Stimulated activated effector memory CD8-positive, alpha-beta T cell treated with anti-CD3 and anti-CD28 coated beads, Interleukin-12 subunit alpha, Interleukin-12 subunit beta, amount 100 ng/mL, for 72 hours (primary cell): ENCODE measurements at regions not wholly inside any gene's neighbourhood (a gene's known extent, or its start where the extent isn't known, plus 50 kb on each side); places are given as distances from the start of the nearest gene placed in this dataset.
A peak's percentile ranks its signal among the peaks of the same experiment; 100 is the strongest.

Source experiments
- ATAC-seq: fragments of 150-1000 bp; cut with Tn5 transposase; 2 replicates; pipeline ENCODE4 v1.10.0; 2021
- DNase-seq, 2 donors: peaks; one replicate each; pipeline ENCODE4 v3.0.0; 2021 to 2022; ENCODE audit warnings: low spot score in 2 of 2
- H3K27ac Mint-ChIP-seq: one replicate; pipeline ENCODE4 v1.8.0; 2022; ENCODE audit warnings: mild to moderate bottlenecking, mixed read lengths
- H3K36me3 Mint-ChIP-seq: one replicate; pipeline ENCODE4 v1.8.0; 2022; ENCODE audit warnings: mild to moderate bottlenecking, mixed read lengths
- H3K4me1 Mint-ChIP-seq: one replicate; pipeline ENCODE4 v1.8.0; 2022; ENCODE audit warnings: mixed read lengths
- H3K4me3 Mint-ChIP-seq: one replicate; pipeline ENCODE4 v1.8.0; 2022; ENCODE audit warnings: mild to moderate bottlenecking, mixed read lengths
- H3K9me3 Mint-ChIP-seq: one replicate; pipeline ENCODE4 v1.8.0; 2022; ENCODE audit warnings: mixed read lengths

DNA sequence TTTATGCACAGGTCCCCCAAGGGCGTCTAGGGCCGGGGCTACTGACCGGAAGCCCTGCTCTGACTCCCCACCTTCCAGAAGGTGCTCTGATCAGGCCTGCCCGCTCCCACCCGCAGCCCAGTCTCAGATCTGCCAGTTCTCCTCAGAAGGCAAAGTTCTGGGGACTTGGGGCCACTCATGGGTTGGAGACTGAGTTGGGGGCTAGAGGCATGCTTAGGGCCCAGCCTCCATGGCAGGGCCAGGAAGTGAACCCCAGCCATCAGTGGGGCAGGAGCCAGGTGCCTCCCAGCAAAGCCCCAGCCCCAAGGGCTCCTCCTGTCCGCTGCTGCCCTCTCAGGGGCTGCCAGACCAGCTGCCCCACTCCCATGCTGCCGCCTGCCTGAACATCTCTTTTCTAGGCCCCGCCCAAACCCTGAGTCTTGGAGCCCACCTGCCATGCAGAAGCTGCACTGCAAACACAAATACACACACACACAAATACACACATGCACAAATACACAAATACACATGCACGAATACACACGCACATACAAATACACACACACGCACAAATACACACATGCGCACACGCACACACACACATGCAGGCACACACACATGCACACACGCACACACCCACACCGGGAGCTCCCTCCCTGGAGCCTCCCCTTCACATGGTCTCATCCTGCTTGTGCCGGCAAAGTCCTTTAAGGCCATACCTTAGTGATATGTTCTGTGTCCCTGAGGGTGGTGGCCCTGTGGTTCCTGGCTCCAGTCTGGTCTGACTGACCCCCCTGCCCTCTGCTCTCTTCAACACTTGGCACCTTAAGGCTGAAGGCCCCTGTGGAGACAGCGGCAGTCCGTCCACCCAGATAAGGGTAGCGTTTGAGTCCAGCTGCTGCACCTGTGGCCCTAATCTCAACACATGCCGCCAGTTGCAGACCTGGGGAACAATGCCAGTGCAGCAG lies 59.2 kb upstream of the KLF13 start:
- H3K4me1 Mint-ChIP-seq = peaks cover 59% of the 10 kb centered on the region
- DNase-seq = peak; percentile 1 to 47
- peaks cover 6% of the 10 kb centered on the region for H3K36me3 Mint-ChIP-seq
- ATAC-seq = no peak
- peak overlapping the region; percentile 37 for H3K27ac Mint-ChIP-seq
- no peaks in the 10 kb centered on the region for H3K9me3 Mint-ChIP-seq
- peak overlapping the region; percentile 66 for H3K4me3 Mint-ChIP-seq

DNA sequence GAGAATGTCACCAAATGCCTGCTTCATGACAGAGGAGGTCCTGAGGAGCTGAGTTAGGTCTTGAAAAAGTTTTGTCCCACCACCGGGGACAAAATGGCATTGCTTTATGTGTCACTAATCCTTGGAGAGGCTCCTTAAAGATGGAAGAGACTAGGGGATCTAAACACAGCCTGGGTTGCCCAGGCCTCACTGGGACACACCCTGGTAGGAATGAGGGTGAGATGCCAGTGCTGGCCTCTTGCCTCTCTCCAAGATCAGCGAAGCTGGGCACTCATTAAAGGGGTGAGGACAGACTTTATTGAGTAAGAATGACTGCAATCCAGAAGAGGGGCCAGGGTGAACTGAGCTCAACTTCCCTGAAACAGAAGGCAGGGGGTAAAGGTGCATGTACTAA lies 58.5 kb upstream of the KLF13 start:
- peak; percentile 1 to 45 for DNase-seq
- Mint-ChIP-seq H3K9me3 (no peaks in the 10 kb centered on the region), H3K4me1 (peaks cover 53% of the 10 kb centered on the region), H3K27ac (peak overlapping the region; percentile 37), H3K36me3 (peaks cover 6% of the 10 kb centered on the region), H3K4me3 (no peak overlapping the region)
- no peak for ATAC-seq

DNA sequence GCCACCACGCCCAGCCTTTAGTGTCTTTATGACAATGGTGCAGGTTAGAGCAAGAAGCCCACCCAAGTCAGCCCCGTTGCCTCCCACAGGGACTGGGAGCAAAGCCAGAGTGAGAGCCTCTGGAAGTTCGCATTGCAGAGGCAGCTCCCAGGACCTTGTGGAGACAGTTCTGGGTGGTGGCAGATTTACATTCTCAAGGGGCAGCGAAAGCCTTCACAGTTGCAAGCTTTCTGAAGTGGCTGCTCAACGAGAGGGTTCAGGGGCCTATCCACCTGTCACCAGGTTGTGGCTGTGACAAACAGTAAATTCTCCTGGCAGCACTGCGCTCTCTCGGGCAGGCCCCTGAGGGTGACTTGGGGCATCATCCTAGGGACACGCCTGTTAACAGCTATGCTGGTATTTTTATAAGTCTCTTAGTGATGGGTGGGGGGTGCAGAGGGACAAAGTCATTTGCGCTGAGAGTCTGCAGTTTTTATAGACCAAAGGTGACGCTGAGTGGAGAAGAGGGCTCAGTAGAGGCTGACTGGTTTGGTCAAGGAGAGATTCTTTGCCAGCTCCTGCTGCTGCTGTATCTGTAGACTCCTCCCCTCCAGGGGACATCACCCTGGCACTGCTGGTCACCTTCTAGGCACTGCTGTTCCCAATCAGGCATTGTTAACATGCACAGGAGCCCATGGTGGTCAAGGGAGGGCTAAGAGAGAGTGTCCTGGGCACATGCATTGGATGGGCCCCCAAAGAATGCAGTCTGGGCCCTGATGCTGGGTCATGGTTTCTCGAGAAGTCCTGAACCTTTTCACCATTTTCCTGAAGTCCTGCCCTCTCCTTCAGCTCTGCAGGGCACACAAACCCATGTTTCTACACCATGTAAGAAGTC lies 57.5 kb upstream of the KLF13 start:
- H3K9me3 Mint-ChIP-seq = no peaks in the 10 kb centered on the region
- H3K36me3 Mint-ChIP-seq = peaks cover 1% of the 10 kb centered on the region
- H3K4me3 Mint-ChIP-seq = no peak overlapping the region
- ATAC-seq (no peak), DNase-seq (peak in 1 of 2 donors; percentile 42)
- no peak overlapping the region for H3K27ac Mint-ChIP-seq
- H3K4me1 Mint-ChIP-seq = peaks cover 52% of the 10 kb centered on the region

DNA sequence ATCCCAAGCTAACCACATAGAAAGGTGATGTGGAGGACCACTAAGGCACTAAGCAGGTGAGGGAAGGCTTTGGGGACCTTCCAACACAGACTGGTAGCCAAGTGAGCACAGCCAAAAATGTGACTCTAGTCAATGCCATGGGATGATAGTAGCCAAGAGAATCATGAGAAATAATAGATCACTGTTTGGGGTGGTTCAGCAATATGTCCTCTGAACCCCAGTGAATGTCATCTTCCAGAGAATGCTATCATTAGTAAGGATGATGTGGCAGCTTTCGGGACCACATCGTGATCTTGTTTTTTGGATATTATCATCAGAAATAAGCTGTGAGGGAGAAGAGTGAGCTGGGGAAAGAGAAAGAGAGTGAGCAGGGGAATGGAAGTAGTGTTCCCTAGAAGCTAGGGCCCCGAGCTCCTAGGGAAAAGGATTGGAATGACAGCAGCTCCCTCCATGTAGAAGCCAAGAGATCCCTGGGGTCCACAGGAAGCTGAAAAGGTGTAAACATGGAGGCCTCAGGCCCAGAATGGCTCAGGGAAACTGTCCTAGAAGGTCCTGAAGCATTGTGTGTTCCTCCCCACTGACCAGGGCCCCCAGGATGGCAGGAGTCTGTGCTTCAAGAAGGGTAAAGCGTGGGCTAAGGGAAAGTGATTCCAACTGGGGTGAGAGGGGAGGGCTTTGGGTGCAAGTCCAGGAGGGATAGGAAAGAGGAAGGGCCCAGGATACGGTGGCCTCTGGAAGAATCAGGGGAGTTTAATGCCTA lies 56.6 kb upstream of the KLF13 start:
- Mint-ChIP-seq H3K36me3 (no peaks in the 10 kb centered on the region), H3K4me3 (no peak overlapping the region), H3K9me3 (no peaks in the 10 kb centered on the region), H3K4me1 (peaks cover 49% of the 10 kb centered on the region), H3K27ac (no peak overlapping the region)
- DNase-seq (peak in 1 of 2 donors; percentile 40), ATAC-seq (no peak)

DNA sequence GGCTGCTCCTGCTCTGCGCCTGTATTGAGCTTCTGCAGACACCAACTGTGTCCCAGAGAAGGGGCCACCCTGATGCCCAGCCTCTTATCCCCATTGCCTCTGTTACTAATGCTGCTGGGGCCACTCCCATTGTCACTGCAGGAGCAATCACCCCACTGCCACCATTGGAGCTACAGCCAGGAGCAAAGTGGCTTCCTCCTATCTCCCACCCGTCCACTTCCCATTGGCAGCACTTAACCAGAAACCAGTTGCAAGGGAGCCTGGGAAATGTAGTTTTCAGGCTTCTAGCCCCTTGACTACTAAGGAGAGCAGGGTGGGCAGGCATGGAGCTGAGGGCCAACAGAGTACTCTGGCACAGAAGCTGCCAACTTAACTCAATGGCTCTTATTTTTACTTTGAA lies 55.9 kb upstream of the KLF13 start:
- Mint-ChIP-seq H3K4me1 (peaks cover 44% of the 10 kb centered on the region), H3K27ac (no peak overlapping the region), H3K9me3 (no peaks in the 10 kb centered on the region), H3K4me3 (no peak overlapping the region), H3K36me3 (no peaks in the 10 kb centered on the region)
- DNase-seq = peak; percentile 1 to 42
- ATAC-seq = no peak

DNA sequence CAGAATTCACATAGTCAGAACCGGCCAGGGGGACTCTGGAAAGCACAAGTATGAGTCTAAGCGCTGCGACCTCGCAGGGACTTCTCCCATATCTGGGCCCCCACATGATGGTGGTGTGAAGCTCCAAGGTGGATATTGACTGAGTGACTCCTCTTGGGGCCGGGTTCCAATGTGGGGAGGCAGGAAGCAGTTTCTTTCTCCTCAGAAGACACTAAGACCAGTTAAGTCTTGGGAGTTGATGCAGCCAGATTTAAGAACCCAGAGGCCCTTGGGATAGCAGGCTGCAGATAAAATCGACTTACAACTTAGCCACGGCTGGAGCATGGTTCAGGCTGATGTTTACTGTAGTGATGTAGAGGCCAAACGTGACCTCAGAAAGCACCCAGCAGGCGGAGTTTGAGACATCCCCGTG lies 55.4 kb upstream of the KLF13 start:
- Mint-ChIP-seq H3K36me3 (no peaks in the 10 kb centered on the region), H3K4me3 (no peak overlapping the region), H3K4me1 (peaks cover 39% of the 10 kb centered on the region), H3K9me3 (no peaks in the 10 kb centered on the region), H3K27ac (no peak overlapping the region)
- DNase-seq (no peak), ATAC-seq (no peak)

DNA sequence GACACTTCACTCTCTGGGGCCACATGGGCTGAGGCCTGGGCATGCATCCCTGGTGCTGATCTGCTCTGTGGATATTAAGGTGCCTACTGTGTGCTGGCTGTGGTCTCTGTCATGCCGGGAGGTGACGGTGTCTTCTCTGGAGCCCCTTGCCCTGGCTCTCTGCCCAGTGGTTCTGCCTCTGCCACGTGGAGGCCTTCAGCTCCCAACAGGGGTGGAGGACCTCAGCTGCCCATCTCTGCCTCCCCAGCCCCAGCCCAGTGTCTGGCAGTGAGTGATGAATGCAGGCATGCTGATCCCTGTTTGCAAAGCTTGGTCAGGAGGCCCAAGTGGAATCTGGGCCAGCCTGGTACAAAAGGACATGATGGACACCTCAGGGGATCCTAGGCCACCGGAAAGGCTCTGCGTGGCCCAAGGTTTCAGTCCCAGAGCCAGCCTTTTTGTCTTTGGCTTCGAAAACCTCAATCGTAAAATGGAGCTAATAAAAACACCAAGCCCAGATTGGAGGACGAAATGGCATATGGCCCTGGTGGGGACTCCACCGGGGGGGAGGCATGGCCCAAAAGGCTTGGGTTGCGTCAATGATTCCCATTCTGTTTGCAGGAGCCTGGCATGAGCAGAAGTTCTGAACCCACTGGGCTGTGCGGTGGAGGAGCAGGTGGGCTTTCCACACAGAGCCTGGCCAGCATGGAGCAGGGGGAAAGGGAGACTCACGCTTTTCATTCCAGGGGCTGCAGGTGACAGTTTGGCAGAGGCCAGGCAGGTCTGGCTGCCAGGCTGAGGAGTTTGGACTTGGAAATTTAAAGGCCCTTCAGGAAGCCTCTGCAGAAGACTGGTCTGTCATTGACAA lies 54.7 kb upstream of the KLF13 start:
- peak in 1 of 2 donors; percentile 42 for DNase-seq
- Mint-ChIP-seq H3K36me3 (no peaks in the 10 kb centered on the region), H3K4me1 (peaks cover 32% of the 10 kb centered on the region), H3K27ac (no peak overlapping the region), H3K4me3 (no peak overlapping the region), H3K9me3 (no peaks in the 10 kb centered on the region)
- ATAC-seq = no peak

DNA sequence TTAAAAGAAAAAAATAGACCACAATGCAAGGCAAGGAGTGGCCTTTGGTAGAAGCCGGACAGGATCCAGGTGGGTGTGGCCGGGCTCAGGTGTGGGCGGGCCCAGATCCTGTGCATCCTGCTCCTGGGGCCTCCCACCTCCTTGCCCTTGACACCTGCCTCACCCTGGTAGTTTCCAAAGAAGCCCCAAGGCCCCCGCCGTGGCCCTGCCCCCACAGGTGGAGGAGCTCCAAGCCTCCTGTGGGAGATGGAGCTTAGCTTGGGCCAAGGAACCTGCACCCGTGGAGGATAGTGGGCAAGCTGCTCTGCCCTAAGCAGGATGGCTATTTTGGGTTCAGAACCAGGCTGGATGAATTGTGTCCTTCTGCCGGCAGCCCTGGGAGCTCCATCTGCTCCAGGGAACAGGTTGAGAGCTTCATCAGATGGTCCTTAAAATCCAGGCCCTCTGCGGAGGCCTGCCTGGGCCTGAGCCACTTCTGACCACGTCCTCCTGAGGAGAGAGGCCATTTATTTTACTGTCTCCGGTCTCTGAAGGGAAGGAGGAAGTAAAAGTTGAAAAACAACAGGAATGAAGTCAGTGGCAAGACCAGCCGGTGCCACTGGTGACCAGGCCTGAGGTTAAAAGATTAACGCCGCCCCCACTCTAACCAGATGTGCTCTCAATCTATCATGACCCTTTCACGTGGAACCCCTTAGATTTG lies 53.9 kb upstream of the KLF13 start:
- Mint-ChIP-seq H3K4me3 (no peak overlapping the region), H3K9me3 (no peaks in the 10 kb centered on the region), H3K36me3 (no peaks in the 10 kb centered on the region), H3K4me1 (peaks cover 24% of the 10 kb centered on the region), H3K27ac (peak overlapping the region; percentile 68)
- ATAC-seq = no peak
- DNase-seq = peak in 1 of 2 donors; percentile 34

DNA sequence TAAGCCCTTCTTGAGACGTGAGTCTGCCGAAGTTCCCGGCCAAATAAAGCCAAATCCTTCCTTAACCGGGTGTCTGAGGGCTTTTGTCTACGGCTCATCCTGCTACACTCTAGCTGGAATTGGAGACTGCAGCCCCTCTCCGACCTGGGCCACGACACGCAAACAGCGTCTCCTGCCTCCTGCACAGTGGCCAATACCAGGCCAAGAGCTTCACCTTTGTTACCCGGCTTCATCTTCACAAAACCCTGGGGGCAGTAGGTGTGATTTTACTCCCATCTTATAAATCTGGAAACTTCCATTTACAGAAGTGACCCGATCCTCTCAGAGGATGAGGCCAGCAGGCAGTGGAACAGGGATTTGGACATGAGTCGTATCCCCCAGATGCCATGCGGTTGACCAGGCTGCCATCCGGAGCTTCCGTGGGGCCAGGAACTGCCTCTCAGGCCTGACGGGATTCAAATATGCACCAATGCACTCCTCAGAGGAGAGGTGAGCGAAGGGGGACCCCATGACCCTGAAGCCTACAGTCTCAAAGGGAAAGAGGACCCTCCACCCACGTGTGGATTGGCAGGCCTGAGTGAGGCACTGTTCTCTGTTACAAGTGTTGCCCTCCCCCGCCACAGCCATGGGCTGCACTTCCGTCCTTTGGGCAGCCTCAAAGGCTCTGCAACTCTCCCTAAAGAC lies 53.2 kb upstream of the KLF13 start:
- no peaks in the 10 kb centered on the region for H3K36me3 Mint-ChIP-seq
- H3K9me3 Mint-ChIP-seq = no peaks in the 10 kb centered on the region
- peak overlapping the region; percentile 68 for H3K27ac Mint-ChIP-seq
- DNase-seq (peak; percentile 1 to 29), ATAC-seq (no peak)
- peaks cover 18% of the 10 kb centered on the region for H3K4me1 Mint-ChIP-seq
- no peak overlapping the region for H3K4me3 Mint-ChIP-seq

DNA sequence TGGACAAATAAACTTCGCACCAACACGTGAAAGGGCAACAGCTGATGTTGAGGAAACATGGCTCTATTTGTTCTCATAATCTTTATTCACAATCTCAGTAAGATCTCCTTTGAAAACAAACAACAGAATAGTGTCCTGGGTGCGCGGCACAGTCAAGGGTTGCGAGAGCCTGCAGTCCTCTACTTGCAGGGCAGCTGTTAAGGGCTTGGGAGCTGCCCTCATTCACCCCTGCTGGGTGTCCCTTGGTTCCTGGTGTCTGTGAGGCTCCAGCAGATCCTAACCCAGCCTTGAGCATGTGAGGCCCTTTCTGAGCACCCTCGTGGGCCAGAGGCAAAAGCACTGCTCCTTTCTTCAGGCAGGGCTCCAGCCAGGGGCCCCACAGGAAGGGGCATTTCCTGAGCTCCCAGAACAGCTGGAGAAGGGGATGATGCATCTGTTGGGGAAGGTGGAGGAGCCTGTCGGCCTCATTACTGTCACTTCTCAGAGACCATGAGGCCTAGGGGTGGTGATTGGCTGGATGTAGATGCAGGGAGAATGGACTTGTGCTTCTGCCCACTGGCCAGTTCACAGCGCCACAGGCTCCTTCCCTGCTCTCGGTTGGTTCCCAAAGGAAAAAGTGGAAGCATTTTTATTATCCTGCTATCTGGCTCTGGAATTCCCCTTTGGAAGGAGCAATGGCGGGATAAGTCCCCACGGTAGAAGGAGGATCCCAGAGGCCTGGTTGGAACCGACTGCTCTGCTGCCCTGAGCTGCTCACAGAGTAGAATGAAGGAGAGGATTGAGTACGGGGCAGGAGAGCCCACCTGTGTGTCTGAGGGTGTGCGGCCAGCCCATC lies 51.9 kb upstream of the KLF13 start:
- H3K36me3 Mint-ChIP-seq = no peaks in the 10 kb centered on the region
- no peak for ATAC-seq
- H3K4me3 Mint-ChIP-seq = no peak overlapping the region
- no peak overlapping the region for H3K27ac Mint-ChIP-seq
- peaks cover 26% of the 10 kb centered on the region for H3K4me1 Mint-ChIP-seq
- no peaks in the 10 kb centered on the region for H3K9me3 Mint-ChIP-seq
- peak; percentile 0 to 42 for DNase-seq

DNA sequence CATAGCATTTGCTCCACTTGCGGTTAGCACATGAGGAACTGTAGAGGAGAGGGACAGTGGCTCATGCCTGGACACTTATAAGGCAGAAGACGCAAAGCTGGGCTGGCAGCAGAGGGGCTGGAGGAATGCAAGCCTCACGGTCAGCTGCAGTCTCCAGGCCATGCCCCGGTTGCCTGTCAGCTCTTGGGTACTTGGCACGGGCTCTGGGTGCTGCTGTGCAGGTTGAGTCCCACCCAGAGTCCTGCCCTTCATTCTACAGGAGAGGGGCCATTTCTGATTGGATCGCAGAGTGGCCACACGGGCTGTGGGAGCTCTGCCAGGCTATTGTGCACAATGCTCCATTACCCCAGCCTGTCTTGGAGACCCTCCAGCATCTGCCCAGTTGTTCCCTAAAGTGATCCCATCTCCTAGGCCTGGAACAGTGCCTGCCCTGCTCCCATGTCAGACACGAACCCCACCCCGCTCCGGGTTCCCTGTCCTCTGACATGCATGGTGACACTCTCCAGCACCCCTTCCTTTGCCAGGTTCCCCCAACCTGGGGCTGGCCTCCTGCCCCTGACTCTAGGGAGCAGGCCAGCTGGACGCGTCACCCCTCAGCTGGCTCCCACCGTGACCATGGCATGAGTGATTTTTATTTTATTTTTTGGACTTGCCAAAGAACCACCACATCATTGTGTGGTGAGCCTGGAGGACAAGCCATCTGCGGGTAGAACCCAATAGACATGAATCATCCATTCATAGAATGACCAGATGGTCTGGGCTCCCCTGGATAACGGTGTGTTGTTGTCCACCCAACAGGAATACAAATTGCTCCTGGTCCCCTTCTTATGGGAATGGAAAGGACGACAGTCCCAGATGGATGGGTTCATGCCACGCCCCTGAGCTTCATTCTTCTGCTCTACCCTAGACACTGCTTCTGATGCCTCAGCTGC lies 51.0 kb upstream of the KLF13 start:
- Mint-ChIP-seq H3K4me1 (peaks cover 28% of the 10 kb centered on the region), H3K9me3 (no peaks in the 10 kb centered on the region), H3K36me3 (no peaks in the 10 kb centered on the region), H3K4me3 (no peak overlapping the region), H3K27ac (no peak overlapping the region)
- ATAC-seq = no peak
- peak; percentile 2 to 43 for DNase-seq
